ACC112 (cell line): ENCODE measurements at regions not wholly inside any gene's neighbourhood (a gene's known extent, or its start where the extent isn't known, plus 50 kb on each side); places are given as distances from the start of the nearest gene placed in this dataset.

Source experiments
- H2AFZ ChIP-seq: fragments of 200-600 bp; sonication (generic); one replicate; pipeline ENCODE4 v1.6.0; 2017; ENCODE audit warnings: antibody characterized with exemption, low read length; ENCODE audit not compliant: unreplicated experiment
- H3K27ac ChIP-seq: fragments of 200-600 bp; sonication (generic); 2 replicates; pipeline ENCODE4 v1.5.1; 2014; ENCODE audit warnings: low read depth, mild to moderate bottlenecking, antibody characterized with exemption, low read length, moderate library complexity
- H3K27me3 ChIP-seq: fragments of 200-600 bp; sonication (generic); 2 replicates; pipeline ENCODE4 v1.6.1; 2014; ENCODE audit warnings: mild to moderate bottlenecking, antibody characterized with exemption, low read length, moderate library complexity, mixed read lengths; ENCODE audit not compliant: insufficient read depth
- H3K36me3 ChIP-seq: fragments of 200-600 bp; sonication (generic); 2 replicates; pipeline ENCODE4 v1.6.1; 2016; ENCODE audit warnings: mild to moderate bottlenecking, antibody characterized with exemption, low read length, moderate library complexity, mixed read lengths; ENCODE audit not compliant: insufficient read depth
- H3K4me1 ChIP-seq: fragments of 200-600 bp; sonication (generic); one replicate; pipeline ENCODE4 v1.6.1; 2016; ENCODE audit warnings: low read length, mixed read lengths; ENCODE audit not compliant: insufficient read depth, unreplicated experiment, control insufficient read depth
- H3K4me3 ChIP-seq: fragments of 200-600 bp; sonication (generic); 2 replicates; pipeline ENCODE4 v1.5.1; 2014; ENCODE audit warnings: mild to moderate bottlenecking, low read depth, low read length
- H3K79me2 ChIP-seq: fragments of 200-600 bp; sonication (generic); one replicate; pipeline ENCODE4 v1.6.0; 2016; ENCODE audit warnings: low read length; ENCODE audit not compliant: control insufficient read depth, unreplicated experiment, insufficient read depth

DNA sequence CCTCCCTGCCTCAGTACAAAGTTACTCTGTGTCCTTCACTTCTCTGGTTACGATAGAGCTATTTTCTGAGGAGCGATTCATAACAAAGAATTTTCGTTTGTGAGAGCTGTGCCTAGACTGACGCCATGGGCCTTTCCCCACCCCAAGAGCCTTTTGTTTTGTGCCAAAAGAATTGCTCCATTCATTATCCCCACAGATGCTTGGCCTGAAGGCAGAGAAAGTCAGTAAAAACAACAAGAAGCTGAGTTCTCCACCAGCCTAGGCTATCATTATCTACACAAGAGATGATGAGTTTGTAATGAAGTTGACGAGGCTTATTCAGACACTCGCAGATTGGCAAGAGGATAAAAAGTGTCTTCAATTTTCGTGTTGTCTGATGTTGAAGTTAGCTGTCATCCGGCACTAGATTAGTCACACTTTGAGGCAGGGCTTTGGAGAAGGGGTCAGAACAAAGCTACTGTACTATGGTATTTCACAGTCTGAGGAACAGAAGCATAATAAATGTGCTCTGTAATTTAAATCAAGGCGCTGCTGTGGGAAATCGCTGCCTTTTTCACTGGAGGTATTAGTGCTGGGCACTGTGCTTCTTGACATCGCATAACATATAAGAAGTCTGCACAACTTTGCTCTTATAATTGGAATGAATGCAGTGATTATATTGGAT, 278.4 kb upstream of the FIGN start:
- no peaks in the 10 kb centered on the region for H3K79me2 ChIP-seq
- H3K4me1 ChIP-seq, result peaks cover 15% of the 10 kb centered on the region
- H3K27ac ChIP-seq, result no peak overlapping the region
- H3K4me3 ChIP-seq, result no peak overlapping the region
- H3K27me3 ChIP-seq, result no peaks in the 10 kb centered on the region
- H2AFZ ChIP-seq, result peak overlapping the region; percentile 72
- no peaks in the 10 kb centered on the region for H3K36me3 ChIP-seq

DNA sequence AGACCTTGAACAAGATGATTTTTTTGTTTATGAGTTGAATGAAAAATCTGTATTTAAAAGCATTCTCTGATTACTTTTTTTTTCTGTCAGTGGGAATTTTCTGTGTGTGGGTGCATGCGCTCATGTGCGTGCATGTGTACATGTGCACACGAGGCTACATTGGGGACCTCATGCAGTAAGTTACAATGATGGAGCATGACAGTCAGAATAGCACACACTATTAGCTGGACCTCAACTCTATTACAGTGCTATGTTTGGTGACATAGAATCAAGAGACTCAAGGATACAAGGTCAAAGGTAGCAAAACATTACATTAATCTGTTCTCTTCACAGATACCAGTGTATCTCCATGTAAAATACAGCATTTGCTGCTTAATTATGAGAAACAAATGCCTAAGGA, 276.8 kb upstream of the FIGN start:
- H3K4me3 ChIP-seq, result no peak overlapping the region
- no peak overlapping the region for H2AFZ ChIP-seq
- peaks cover 15% of the 10 kb centered on the region for H3K4me1 ChIP-seq
- no peaks in the 10 kb centered on the region for H3K36me3 ChIP-seq
- H3K27ac ChIP-seq, result no peak overlapping the region
- H3K27me3 ChIP-seq, result no peaks in the 10 kb centered on the region
- H3K79me2 ChIP-seq, result no peaks in the 10 kb centered on the region

GRCh38 chr2:164009756-164010337, 274.0 kb upstream of the FIGN start:
- Histone ChIP-seq H3K27ac (no peak overlapping the region), H2AFZ (no peak overlapping the region), H3K27me3 (no peaks in the 10 kb centered on the region), H3K4me1 (peaks cover 8% of the 10 kb centered on the region), H3K79me2 (no peaks in the 10 kb centered on the region), H3K36me3 (no peaks in the 10 kb centered on the region), H3K4me3 (no peak overlapping the region)

DNA sequence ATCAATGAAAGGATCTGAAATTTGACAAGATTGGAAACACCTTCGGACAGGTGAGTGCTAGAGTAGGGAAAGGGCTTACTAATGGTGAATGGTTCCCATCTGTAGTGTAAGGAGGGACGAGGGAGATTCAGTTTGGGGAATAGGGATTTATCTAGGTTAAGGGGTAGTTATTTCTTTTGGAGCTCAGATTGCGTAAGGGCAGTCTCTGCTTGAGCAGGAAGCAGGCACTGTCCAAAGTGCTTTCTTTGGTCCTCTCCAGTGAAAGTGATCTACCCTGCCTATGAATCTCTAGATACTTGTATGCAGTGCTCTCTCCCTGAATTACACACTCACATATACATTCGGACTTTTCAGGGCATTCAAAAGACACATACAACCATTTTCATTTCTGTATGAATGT, 272.9 kb upstream of the FIGN start:
- H3K4me3 ChIP-seq, result no peak overlapping the region
- no peaks in the 10 kb centered on the region for H3K27me3 ChIP-seq
- H3K79me2 ChIP-seq, result no peaks in the 10 kb centered on the region
- no peaks in the 10 kb centered on the region for H3K36me3 ChIP-seq
- H3K4me1 ChIP-seq, result no peaks in the 10 kb centered on the region
- H3K27ac ChIP-seq, result no peak overlapping the region
- H2AFZ ChIP-seq, result no peak overlapping the region

DNA sequence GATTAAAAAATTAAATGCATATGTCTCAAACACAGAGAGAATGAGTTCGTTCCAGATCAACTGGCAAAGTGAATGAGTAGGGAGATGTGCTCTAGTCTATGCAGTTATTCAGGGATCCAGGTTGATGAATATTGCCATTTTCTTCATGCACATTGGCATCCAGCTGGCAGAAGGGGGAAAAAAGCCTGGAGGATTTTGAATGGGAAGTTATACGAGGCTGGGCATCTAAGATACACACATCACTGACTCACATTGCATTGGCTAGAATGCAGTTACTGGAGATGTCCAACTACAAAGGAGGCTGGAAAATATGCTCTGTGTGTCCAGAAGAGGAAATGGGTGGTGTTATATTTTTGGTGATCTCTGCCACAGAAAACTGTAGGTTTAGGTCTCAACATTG, 270.9 kb upstream of the FIGN start:
- H3K27me3 ChIP-seq, result no peaks in the 10 kb centered on the region
- H3K36me3 ChIP-seq, result no peaks in the 10 kb centered on the region
- H3K4me3 ChIP-seq, result no peak overlapping the region
- no peaks in the 10 kb centered on the region for H3K4me1 ChIP-seq
- no peaks in the 10 kb centered on the region for H3K79me2 ChIP-seq
- no peak overlapping the region for H3K27ac ChIP-seq
- no peak overlapping the region for H2AFZ ChIP-seq

DNA sequence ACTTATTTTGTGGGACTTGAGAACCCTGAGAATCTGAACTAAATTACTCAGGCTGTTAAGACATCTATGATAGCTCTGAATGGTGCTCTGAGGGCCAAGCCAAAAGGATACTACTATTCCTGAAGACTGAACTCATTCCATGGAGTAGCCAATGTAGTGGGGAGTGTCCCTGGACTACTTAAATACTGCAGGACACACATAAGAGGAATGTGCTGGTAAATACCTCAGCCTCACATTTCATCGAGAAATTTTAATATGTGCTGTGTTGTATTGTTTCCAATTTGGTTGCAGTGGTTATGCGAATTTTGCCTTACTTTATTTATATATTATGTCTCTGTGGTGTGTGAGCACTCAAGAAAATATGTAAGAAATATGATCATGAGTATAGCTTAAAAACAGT, 264.4 kb upstream of the FIGN start:
- H3K36me3 ChIP-seq, result no peaks in the 10 kb centered on the region
- H3K4me1 ChIP-seq, result no peaks in the 10 kb centered on the region
- H3K4me3 ChIP-seq, result no peak overlapping the region
- no peak overlapping the region for H3K27ac ChIP-seq
- peak overlapping the region; percentile 82 for H2AFZ ChIP-seq
- H3K79me2 ChIP-seq, result no peaks in the 10 kb centered on the region
- H3K27me3 ChIP-seq, result no peaks in the 10 kb centered on the region

DNA sequence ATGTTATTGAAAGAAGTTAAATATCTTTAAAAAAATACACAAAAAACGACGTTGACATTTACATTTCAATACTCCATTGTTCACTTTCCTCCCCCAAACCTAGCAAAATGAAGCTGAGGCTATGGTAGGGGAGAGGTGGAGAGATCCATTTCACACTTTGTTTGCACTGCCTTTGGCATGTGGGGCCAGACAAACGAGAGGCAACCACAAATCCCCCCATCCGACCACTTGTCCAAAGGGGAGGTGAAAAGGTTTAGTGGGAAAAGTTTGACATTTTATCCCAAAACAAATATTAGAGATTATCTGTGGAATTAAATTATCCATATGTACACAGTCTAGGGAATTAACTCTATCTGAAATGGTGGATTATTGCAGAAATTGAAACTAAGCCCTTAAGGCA, 261.7 kb upstream of the FIGN start:
- no peak overlapping the region for H3K27ac ChIP-seq
- no peaks in the 10 kb centered on the region for H3K27me3 ChIP-seq
- no peaks in the 10 kb centered on the region for H3K4me1 ChIP-seq
- H3K4me3 ChIP-seq, result no peak overlapping the region
- no peaks in the 10 kb centered on the region for H3K36me3 ChIP-seq
- no peaks in the 10 kb centered on the region for H3K79me2 ChIP-seq
- H2AFZ ChIP-seq, result peak overlapping the region; percentile 40

GRCh38 chr2:163990541-163990940, 254.7 kb upstream of the FIGN start:
- no peaks in the 10 kb centered on the region for H3K4me1 ChIP-seq

DNA sequence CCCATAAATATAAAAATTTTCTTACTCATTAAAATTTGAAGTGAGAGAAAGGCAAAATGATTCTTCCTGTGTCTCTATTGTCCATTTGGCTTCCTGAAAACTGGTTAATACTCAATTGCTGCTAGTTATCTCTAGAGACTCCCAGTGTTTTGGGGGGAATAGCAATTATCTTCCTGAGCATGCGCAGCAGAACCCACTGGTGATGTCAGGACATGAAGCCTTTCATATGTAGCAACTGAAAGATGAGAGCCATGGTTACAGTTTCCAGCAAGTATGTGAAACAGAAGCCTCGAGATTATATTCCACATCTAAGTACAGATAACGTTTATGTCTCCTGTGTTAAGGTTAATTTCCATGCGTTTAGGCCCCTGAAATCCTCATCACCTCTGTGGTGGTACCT, 254.3 kb upstream of the FIGN start:
- Histone ChIP-seq H3K27me3 (no peaks in the 10 kb centered on the region), H2AFZ (peak overlapping the region; percentile 72), H3K27ac (no peak overlapping the region)

More at GRCh38 chr2:163990541-163990940, 254.7 kb upstream of the FIGN start:
- Histone ChIP-seq H3K4me3 (no peak overlapping the region), H3K79me2 (no peaks in the 10 kb centered on the region), H3K27me3 (no peaks in the 10 kb centered on the region), H3K36me3 (no peaks in the 10 kb centered on the region), H2AFZ (peak overlapping the region; percentile 72), H3K27ac (no peak overlapping the region)

DNA sequence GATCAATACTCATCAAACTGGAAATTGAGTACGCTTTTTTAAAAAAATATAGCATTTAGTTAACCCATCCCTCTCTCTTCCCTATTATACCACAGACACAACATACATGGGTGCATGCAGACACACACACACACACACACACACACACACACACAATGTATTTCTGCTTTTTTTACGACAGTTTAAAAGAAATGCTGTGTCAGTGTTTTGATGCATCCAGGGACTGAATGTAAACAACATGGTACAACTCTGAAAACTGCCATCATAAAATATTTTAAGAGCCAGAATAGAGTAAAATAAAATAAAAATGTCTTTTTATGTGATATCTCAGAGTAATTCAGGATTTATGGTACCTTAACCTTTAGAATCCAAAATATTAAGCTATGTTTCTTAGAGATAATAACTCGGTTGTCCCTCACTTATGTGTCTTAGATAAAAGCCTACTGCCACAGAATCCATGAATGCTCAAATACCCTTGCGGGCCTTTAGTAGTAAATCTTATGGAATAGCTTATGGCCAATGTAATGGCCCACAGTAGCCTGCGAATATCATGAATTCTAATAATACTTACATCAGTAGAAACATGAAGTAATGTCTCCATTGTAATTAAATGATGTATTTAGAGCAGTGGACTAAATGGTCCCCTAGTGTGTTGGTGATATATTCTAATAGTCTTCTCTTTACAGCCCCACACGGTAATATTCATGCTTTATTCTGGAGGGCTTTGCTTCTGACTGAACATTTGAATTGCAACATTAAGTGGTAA, 251.6 kb upstream of the FIGN start:
- Histone ChIP-seq H3K27me3 (no peaks in the 10 kb centered on the region), H3K36me3 (no peaks in the 10 kb centered on the region), H3K27ac (no peak overlapping the region), H3K4me3 (no peak overlapping the region), H3K79me2 (no peaks in the 10 kb centered on the region), H2AFZ (no peak overlapping the region), H3K4me1 (no peaks in the 10 kb centered on the region)

More for the DNA sequence above, 254.3 kb upstream of the FIGN start:
- Histone ChIP-seq H3K36me3 (no peaks in the 10 kb centered on the region), H3K79me2 (no peaks in the 10 kb centered on the region), H3K4me3 (no peak overlapping the region), H3K4me1 (no peaks in the 10 kb centered on the region)

GRCh38 chr2:163984986-163985385, 249.2 kb upstream of the FIGN start:
- Histone ChIP-seq H3K27ac (no peak overlapping the region), H2AFZ (no peak overlapping the region), H3K4me3 (no peak overlapping the region), H3K27me3 (no peaks in the 10 kb centered on the region), H3K79me2 (no peaks in the 10 kb centered on the region), H3K36me3 (no peaks in the 10 kb centered on the region), H3K4me1 (no peaks in the 10 kb centered on the region)
